ENCODE measurements at regions not wholly inside any gene's neighbourhood (a gene's known extent, or its start where the extent isn't known, plus 50 kb on each side); places are given as distances from the start of the nearest gene placed in this dataset.

DNA sequence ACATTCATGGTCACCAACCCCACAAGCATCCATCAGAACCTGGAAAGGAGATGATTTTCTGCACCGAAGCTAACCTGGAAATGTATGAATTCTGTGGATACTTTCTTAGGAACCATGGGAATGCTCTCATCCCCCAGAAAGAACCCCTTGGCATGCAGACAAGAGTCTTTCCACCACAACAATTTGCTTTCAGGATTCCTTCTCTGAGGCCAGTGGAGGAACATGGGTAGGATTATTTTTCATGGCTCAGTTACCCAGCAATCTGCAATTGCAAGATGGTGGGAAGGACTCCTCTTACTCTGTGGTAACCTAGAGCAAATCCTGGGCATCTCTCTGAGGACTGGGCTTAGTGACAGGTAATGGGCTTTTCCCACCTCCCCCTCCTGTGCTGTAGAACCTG lies 131.9 kb upstream of the MSX1 start:
- 29 to 100% (median 70%) methylated on average over 1 of the region's 1 CpG; no CpG with 5 or more reads in 6 of the 10 experiments for WGBS, 10 experiments
- Histone ChIP-seq H3K4me1 (replicated peaks in 1 of 2) (no peaks in the 10 kb centered on the region), H3K27ac (no peak overlapping the region), H3K4me3 (no peak overlapping the region)
- in situ Hi-C loops (cut with MboI; ENCODE audit: low pct_unique_long_range_greater_than_20kb in 2 of 9, low sequenced_read_pairs in 9 of 9, unreplicated experiment in 9 of 9), result no loop called here
- no peak for ATAC-seq (replicated peaks in 6 of 8)

- H3K4me1 ChIP-seq (replicated peaks in 1 of 2), result peaks cover 0 to 2% of the 10 kb centered on the region in 2 donors
- no peak for ATAC-seq (replicated peaks in 6 of 8)
- in situ Hi-C loops (cut with MboI; ENCODE audit: low pct_unique_long_range_greater_than_20kb in 2 of 9, low sequenced_read_pairs in 9 of 9, unreplicated experiment in 9 of 9), result no loop called here
- 40% methylated on average over 2 of the region's 2 CpGs; no CpG with 5 or more reads in 9 of the 10 experiments for WGBS, 10 experiments
- no peak overlapping the region for H3K27ac ChIP-seq
- no peak overlapping the region for H3K4me3 ChIP-seq
Measured at GRCh38 chr4:4726051-4726450, 133.4 kb upstream of the MSX1 start.

GRCh38 chr4:4724321-4724720 lies 135.1 kb upstream of the MSX1 start:
- ATAC-seq (replicated peaks in 6 of 8), result no peak
- in situ Hi-C loops (cut with MboI; ENCODE audit: low pct_unique_long_range_greater_than_20kb in 2 of 9, low sequenced_read_pairs in 9 of 9, unreplicated experiment in 9 of 9), result no loop called here
- peaks cover 0 to 9% of the 10 kb centered on the region in 2 donors for H3K4me1 ChIP-seq (replicated peaks in 1 of 2)
- WGBS, 10 experiments, result 0 to 100% (median 57%) methylated on average over 1 to 4 of the region's 4 CpGs; no CpG with 5 or more reads in 2 of the 10 experiments
- no peak overlapping the region for H3K4me3 ChIP-seq
- H3K27ac ChIP-seq, result no peak overlapping the region

- no peak for ATAC-seq (replicated peaks in 6 of 8)
- in situ Hi-C loops (cut with MboI; ENCODE audit: low pct_unique_long_range_greater_than_20kb in 2 of 9, low sequenced_read_pairs in 9 of 9, unreplicated experiment in 9 of 9), result no loop called here
- Histone ChIP-seq H3K27ac (no peak overlapping the region), H3K4me3 (no peak overlapping the region), H3K4me1 (replicated peaks in 1 of 2) (peaks cover 0 to 9% of the 10 kb centered on the region in 2 donors)
- WGBS, 10 experiments, result 68 to 96% (median 91%) methylated on average over 3 to 5 of the region's 5 CpGs
Measured at GRCh38 chr4:4721636-4722035, 137.8 kb upstream of the MSX1 start.

- Histone ChIP-seq H3K4me3 (no peak overlapping the region), H3K4me1 (replicated peaks in 1 of 2) (peaks cover 0 to 9% of the 10 kb centered on the region in 2 donors), H3K27ac (no peak overlapping the region)
- in situ Hi-C loops (cut with MboI; ENCODE audit: low pct_unique_long_range_greater_than_20kb in 2 of 9, low sequenced_read_pairs in 9 of 9, unreplicated experiment in 9 of 9), result no loop called here
- peak in 7 of 8 experiments; percentile 15 to 77 (median 36) for ATAC-seq (replicated peaks in 6 of 8)
- 0 to 82% (median 80%) methylated on average over 1 to 4 of the region's 6 CpGs; no CpG with 5 or more reads in 7 of the 10 experiments for WGBS, 10 experiments
Measured at GRCh38 chr4:4720646-4721045, 138.8 kb upstream of the MSX1 start.

DNA sequence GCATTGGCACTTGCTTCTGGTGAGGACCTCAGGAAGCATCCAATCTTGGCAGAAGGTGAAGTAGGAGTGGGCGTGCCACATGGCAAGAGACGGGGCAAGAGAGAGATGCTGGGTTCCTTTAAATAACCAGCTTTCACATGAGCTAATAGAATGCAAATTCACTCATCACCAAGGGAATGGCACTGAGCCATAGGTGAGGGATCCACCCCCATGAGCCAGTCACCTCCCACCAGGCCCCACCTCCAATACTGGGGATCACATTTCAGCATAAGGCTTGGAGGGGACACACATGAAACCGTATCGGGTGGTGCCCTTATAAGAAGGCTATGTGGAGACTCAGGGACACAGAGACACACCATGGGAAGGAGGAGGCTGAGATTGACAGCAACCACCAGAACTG lies 140.0 kb upstream of the MSX1 start:
- Histone ChIP-seq H3K4me3 (no peak overlapping the region), H3K4me1 (replicated peaks in 1 of 2) (peaks cover 0 to 9% of the 10 kb centered on the region in 2 donors), H3K27ac (no peak overlapping the region)
- WGBS, 10 experiments, result 0 to 100% (median 30%) methylated on average over 1 to 3 of the region's 4 CpGs; no CpG with 5 or more reads in 3 of the 10 experiments
- in situ Hi-C loops (cut with MboI; ENCODE audit: low pct_unique_long_range_greater_than_20kb in 2 of 9, low sequenced_read_pairs in 9 of 9, unreplicated experiment in 9 of 9), result no loop called here
- peak in 4 of 8 experiments; percentile 29 to 95 (median 92) for ATAC-seq (replicated peaks in 6 of 8)

GRCh38 chr4:4717692-4718091 lies 141.8 kb upstream of the MSX1 start:
- no peak for ATAC-seq (replicated peaks in 6 of 8)
- Histone ChIP-seq H3K4me3 (no peak overlapping the region), H3K4me1 (replicated peaks in 1 of 2) (peaks cover 0 to 9% of the 10 kb centered on the region in 2 donors), H3K27ac (no peak overlapping the region)
- WGBS, 10 experiments, result 65 to 85% (median 81%) methylated on average over 1 to 5 of the region's 6 CpGs; no CpG with 5 or more reads in 3 of the 10 experiments
- in situ Hi-C loops (cut with MboI; ENCODE audit: low pct_unique_long_range_greater_than_20kb in 2 of 9, low sequenced_read_pairs in 9 of 9, unreplicated experiment in 9 of 9), result no loop called here

DNA sequence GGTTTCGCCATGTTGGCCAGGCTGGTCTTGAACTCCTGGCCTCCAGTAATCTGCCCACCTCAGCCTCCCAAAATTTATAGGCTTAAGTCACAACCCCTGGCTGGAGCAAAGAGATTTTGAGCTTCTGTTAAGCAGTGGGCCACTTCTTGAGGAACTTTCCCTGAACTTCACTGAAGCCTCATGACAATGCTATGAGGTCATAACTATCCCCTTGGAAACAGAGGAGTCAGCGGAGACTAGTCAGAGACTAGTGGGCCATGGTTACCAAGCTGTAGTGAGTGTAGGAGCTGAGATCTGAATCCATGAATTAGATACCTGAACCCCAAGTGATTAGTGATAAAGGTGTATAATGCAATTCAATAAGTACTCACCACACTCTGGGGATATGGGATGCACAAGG lies 145.1 kb upstream of the MSX1 start:
- no peak overlapping the region for H3K4me3 ChIP-seq
- WGBS, 10 experiments, result 67 to 100% (median 86%) methylated on average over 1 to 2 of the region's 2 CpGs; no CpG with 5 or more reads in 1 of the 10 experiments
- in situ Hi-C loops (cut with MboI; ENCODE audit: low pct_unique_long_range_greater_than_20kb in 2 of 9, low sequenced_read_pairs in 9 of 9, unreplicated experiment in 9 of 9), result no loop called here
- H3K27ac ChIP-seq, result no peak overlapping the region
- ATAC-seq (replicated peaks in 6 of 8), result peak in 1 of 8 experiments; percentile 59
- no peaks in the 10 kb centered on the region for H3K4me1 ChIP-seq (replicated peaks in 1 of 2)

GRCh38 chr4:4712800-4713528 lies 146.5 kb upstream of the MSX1 start:
- H3K4me1 ChIP-seq (replicated peaks in 1 of 2), result no peaks in the 10 kb centered on the region

GRCh38 chr4:4711902-4712301 lies 147.6 kb upstream of the MSX1 start:
- H3K4me3 ChIP-seq, result no peak overlapping the region
- in situ Hi-C loops (cut with MboI; ENCODE audit: low pct_unique_long_range_greater_than_20kb in 2 of 9, low sequenced_read_pairs in 9 of 9, unreplicated experiment in 9 of 9), result no loop called here
- no peak for ATAC-seq (replicated peaks in 6 of 8)
- WGBS, 10 experiments, result 61 to 100% (median 88%) methylated on average over 1 to 3 of the region's 3 CpGs
- H3K27ac ChIP-seq, result no peak overlapping the region
- no peaks in the 10 kb centered on the region for H3K4me1 ChIP-seq (replicated peaks in 1 of 2)

More at GRCh38 chr4:4712800-4713528, 146.5 kb upstream of the MSX1 start:
- in situ Hi-C loops (cut with MboI; ENCODE audit: low pct_unique_long_range_greater_than_20kb in 2 of 9, low sequenced_read_pairs in 9 of 9, unreplicated experiment in 9 of 9), result no loop called here
- no peak for ATAC-seq (replicated peaks in 6 of 8)
- Histone ChIP-seq H3K27ac (no peak overlapping the region), H3K4me3 (no peak overlapping the region)
- 67 to 100% (median 86%) methylated on average over 1 to 3 of the region's 3 CpGs; no CpG with 5 or more reads in 1 of the 10 experiments for WGBS, 10 experiments

- Histone ChIP-seq H3K27ac (no peak overlapping the region), H3K4me1 (replicated peaks in 1 of 2) (peaks cover 0 to 2% of the 10 kb centered on the region in 2 donors), H3K4me3 (no peak overlapping the region)
- no peak for ATAC-seq (replicated peaks in 6 of 8)
- WGBS, 10 experiments, result 35 to 100% (median 86%) methylated on average over 1 to 5 of the region's 5 CpGs
- in situ Hi-C loops (cut with MboI; ENCODE audit: low pct_unique_long_range_greater_than_20kb in 2 of 9, low sequenced_read_pairs in 9 of 9, unreplicated experiment in 9 of 9), result no loop called here
Measured at GRCh38 chr4:4709736-4710135, 149.7 kb upstream of the MSX1 start.

DNA sequence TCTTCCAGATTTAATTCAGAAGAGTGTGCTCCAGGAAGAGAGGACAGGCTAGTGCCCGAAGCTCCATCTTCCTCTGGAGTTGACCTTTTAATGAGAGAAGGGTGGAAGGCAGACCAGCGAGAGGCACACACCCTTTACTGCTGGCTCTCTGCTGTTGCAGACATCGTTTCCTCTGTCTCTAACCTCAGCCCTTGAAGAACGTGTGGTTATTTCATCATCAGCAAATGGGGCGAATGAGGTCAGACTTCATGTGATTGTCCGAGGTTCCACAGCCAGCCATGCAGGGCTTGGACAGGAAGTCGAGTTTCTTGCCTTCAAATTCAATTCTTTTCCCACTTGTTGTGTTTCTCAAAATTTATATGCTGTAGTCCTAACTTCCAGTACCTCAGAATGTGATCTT lies 155.2 kb upstream of the MSX1 start:
- H3K27ac ChIP-seq, result no peak overlapping the region
- 11 to 94% (median 63%) methylated on average over 1 to 7 of the region's 7 CpGs; no CpG with 5 or more reads in 1 of the 10 experiments for WGBS, 10 experiments
- peak in 1 of 8 experiments; percentile 75 for ATAC-seq (replicated peaks in 6 of 8)
- peaks cover 0 to 2% of the 10 kb centered on the region in 2 donors for H3K4me1 ChIP-seq (replicated peaks in 1 of 2)
- no peak overlapping the region for H3K4me3 ChIP-seq
- in situ Hi-C loops (cut with MboI; ENCODE audit: low pct_unique_long_range_greater_than_20kb in 2 of 9, low sequenced_read_pairs in 9 of 9, unreplicated experiment in 9 of 9), result no loop called here

- no peak for ATAC-seq (replicated peaks in 6 of 8)
- in situ Hi-C loops (cut with MboI; ENCODE audit: low pct_unique_long_range_greater_than_20kb in 2 of 9, low sequenced_read_pairs in 9 of 9, unreplicated experiment in 9 of 9), result loop anchor here in 1 of 9 experiments (25.0 kb wide), 1 partner anchor 165 kb away; the partner anchor contains the start of gene MSX1
- Histone ChIP-seq H3K4me1 (replicated peaks in 1 of 2) (peaks cover 4 to 7% of the 10 kb centered on the region in 2 donors), H3K4me3 (no peak overlapping the region), H3K27ac (no peak overlapping the region)
Measured at GRCh38 chr4:4697584-4697983, 155.7 kb upstream of the STX18 start.

All from motor neuron (in vitro differentiated cells).